Suprapubic skin (tissue), 4 donors: ENCODE measurements at regions not wholly inside any gene's neighbourhood (a gene's known extent, or its start where the extent isn't known, plus 50 kb on each side); places are given as distances from the start of the nearest gene placed in this dataset.

ENCODE experiments used
- DNase-seq, 2 donors: peaks; one replicate each; pipeline ENCODE4 v3.0.0-alpha.2; 2019; ENCODE audit warnings: low spot score in 2 of 2
- H3K27ac ChIP-seq: fragments of 200-600 bp; sonication (generic); one replicate; pipeline ENCODE4 v1.5.1; 2019
- H3K27me3 ChIP-seq: fragments of 200-600 bp; sonication (generic); one replicate; pipeline ENCODE4 v1.5.1; 2019
- H3K36me3 ChIP-seq: fragments of 200-600 bp; sonication (generic); one replicate; pipeline ENCODE4 v1.5.1; 2019
- H3K4me1 ChIP-seq: fragments of 200-600 bp; sonication (generic); one replicate; pipeline ENCODE4 v1.5.1; 2019
- H3K4me3 ChIP-seq: fragments of 200-600 bp; sonication (generic); one replicate; pipeline ENCODE4 v1.5.1; 2019; ENCODE audit warnings: mild to moderate bottlenecking
- H3K9me3 ChIP-seq: fragments of 200-600 bp; sonication (generic); one replicate; pipeline ENCODE4 v1.5.1; 2019
- CTCF ChIP-seq, 2 donors: fragments of 200-600 bp in 1 of 2; fragments of 450-650 bp in 1 of 2; sonication (generic) in 1 of 2; IDR thresholded peaks; one replicate each; pipeline ENCODE4 v1.5.1; 2016 to 2019; ENCODE audit warnings: antibody characterized with exemption in 2 of 2, mild to moderate bottlenecking in 1 of 2, moderate library complexity in 1 of 2
- EP300 ChIP-seq: sonication (generic); formaldehyde crosslinking; IDR thresholded peaks from one replicate; pipeline ENCODE4 v1.6.1; 2017; ENCODE audit warnings: antibody characterized with exemption
- POLR2A ChIP-seq, 2 donors: fragments of 450-650 bp; IDR thresholded peaks; one replicate each; pipeline ENCODE4 v1.6.1; 2017; ENCODE audit warnings: antibody characterized with exemption in 2 of 2, mild to moderate bottlenecking in 2 of 2, moderate library complexity in 2 of 2
- POLR2AphosphoS5 ChIP-seq, 3 donors: sonication (generic); formaldehyde crosslinking; IDR thresholded peaks; one replicate each; pipeline ENCODE4 v1.6.1; 2017; ENCODE audit warnings: antibody characterized with exemption in 3 of 3
- WGBS: methylation state at CpG from one replicate; pipeline ENCODE4 v1.1.5; 2018; 5-methylcytosine and 5-hydroxymethylcytosine counted together

GRCh38 chr10:33573606-33574005 lies 239.1 kb upstream of the NRP1 start:
- DNase-seq: no peak
- WGBS: 84% methylated on average over 2 of the region's 2 CpGs

GRCh38 chr10:33571616-33572015 lies 237.1 kb upstream of the NRP1 start:
- H3K27me3 ChIP-seq: no peaks in the 10 kb centered on the region
- 78% methylated on average over 1 of the region's 1 CpG for WGBS
- H3K27ac ChIP-seq: no peak overlapping the region
- H3K36me3 ChIP-seq: no peaks in the 10 kb centered on the region
- H3K4me1 ChIP-seq: no peaks in the 10 kb centered on the region
- no peaks in the 10 kb centered on the region for H3K9me3 ChIP-seq
- H3K4me3 ChIP-seq: no peak overlapping the region
- DNase-seq: no peak
- TF ChIP-seq CTCF (IDR thresholded peaks at IDR 0.05) (no peak), POLR2AphosphoS5 (IDR thresholded peaks at IDR 0.05) (no peak), POLR2A (IDR thresholded peaks at IDR 0.05) (no peak), EP300 (no peak)

More at GRCh38 chr10:33573606-33574005, 239.1 kb upstream of the NRP1 start:
- no peaks in the 10 kb centered on the region for H3K9me3 ChIP-seq
- no peaks in the 10 kb centered on the region for H3K36me3 ChIP-seq
- H3K27ac ChIP-seq: no peak overlapping the region
- no peaks in the 10 kb centered on the region for H3K27me3 ChIP-seq
- no peak for TF ChIP-seq EP300
- no peak for TF ChIP-seq POLR2A (IDR thresholded peaks at IDR 0.05)
- TF ChIP-seq POLR2AphosphoS5 (IDR thresholded peaks at IDR 0.05): no peak
- TF ChIP-seq CTCF (IDR thresholded peaks at IDR 0.05): no peak
- no peak overlapping the region for H3K4me3 ChIP-seq
- H3K4me1 ChIP-seq: no peaks in the 10 kb centered on the region

- WGBS: 48% methylated on average over 3 of the region's 3 CpGs
- DNase-seq: no peak
- H3K27ac ChIP-seq: no peak overlapping the region
- no peaks in the 10 kb centered on the region for H3K9me3 ChIP-seq
- no peak overlapping the region for H3K4me3 ChIP-seq
- H3K36me3 ChIP-seq: no peaks in the 10 kb centered on the region
- TF ChIP-seq POLR2A (IDR thresholded peaks at IDR 0.05) (no peak), CTCF (IDR thresholded peaks at IDR 0.05) (no peak), POLR2AphosphoS5 (IDR thresholded peaks at IDR 0.05) (no peak), EP300 (no peak)
- no peaks in the 10 kb centered on the region for H3K27me3 ChIP-seq
- H3K4me1 ChIP-seq: no peaks in the 10 kb centered on the region
Measured at GRCh38 chr10:33570495-33570894, 236.0 kb upstream of the NRP1 start.

GRCh38 chr10:33569702-33570101 lies 235.2 kb upstream of the NRP1 start:
- H3K27ac ChIP-seq: no peak overlapping the region
- WGBS: 91% methylated on average over 1 of the region's 1 CpG

DNA sequence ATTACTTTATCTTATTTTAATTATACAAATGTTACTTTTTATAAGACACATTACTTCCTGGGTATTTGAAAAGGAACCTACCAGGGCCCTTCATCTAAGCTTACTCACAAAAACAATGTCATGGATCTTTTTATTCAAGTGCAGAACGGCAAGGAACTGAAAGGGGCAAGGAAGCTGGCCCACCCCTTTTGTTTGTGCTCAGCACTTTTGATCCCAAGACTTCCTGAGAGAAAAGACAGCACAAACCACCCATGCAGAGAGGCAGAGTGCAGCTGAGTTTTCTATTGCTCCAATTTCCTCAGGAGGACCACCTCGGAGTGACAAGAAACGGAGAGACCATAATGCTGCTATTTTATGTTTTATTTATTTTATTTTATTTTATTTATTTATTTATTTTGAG lies 232.0 kb upstream of the NRP1 start:
- no peak overlapping the region for H3K27ac ChIP-seq
- no peaks in the 10 kb centered on the region for H3K9me3 ChIP-seq
- no peaks in the 10 kb centered on the region for H3K4me1 ChIP-seq
- H3K36me3 ChIP-seq: no peaks in the 10 kb centered on the region
- WGBS: 87% methylated on average over 3 of the region's 3 CpGs
- no peaks in the 10 kb centered on the region for H3K27me3 ChIP-seq
- no peak for DNase-seq
- no peak for TF ChIP-seq EP300
- TF ChIP-seq POLR2A (IDR thresholded peaks at IDR 0.05): no peak
- no peak for TF ChIP-seq CTCF (IDR thresholded peaks at IDR 0.05)
- TF ChIP-seq POLR2AphosphoS5 (IDR thresholded peaks at IDR 0.05): no peak
- H3K4me3 ChIP-seq: no peak overlapping the region

More at GRCh38 chr10:33569702-33570101, 235.2 kb upstream of the NRP1 start:
- Histone ChIP-seq H3K4me3 (no peak overlapping the region), H3K4me1 (no peaks in the 10 kb centered on the region), H3K36me3 (no peaks in the 10 kb centered on the region), H3K27me3 (no peaks in the 10 kb centered on the region), H3K9me3 (no peaks in the 10 kb centered on the region)
- no peak for TF ChIP-seq CTCF (IDR thresholded peaks at IDR 0.05)
- no peak for TF ChIP-seq POLR2AphosphoS5 (IDR thresholded peaks at IDR 0.05)
- no peak for TF ChIP-seq EP300
- no peak for TF ChIP-seq POLR2A (IDR thresholded peaks at IDR 0.05)
- DNase-seq: no peak
